MM.1S (cell line): ENCODE measurements at regions not wholly inside any gene's neighbourhood (a gene's known extent, or its start where the extent isn't known, plus 50 kb on each side); places are given as distances from the start of the nearest gene placed in this dataset.

Source experiments
- CTCF ChIP-seq: fragments of 300-600 bp; sonication (generic); IDR thresholded peaks from 2 replicates; pipeline ENCODE4 v1.5.1; 2016; ENCODE audit warnings: antibody characterized with exemption, low read length, mixed read lengths
- EZH2phosphoT487 ChIP-seq: fragments of 300-600 bp; sonication (generic); IDR thresholded peaks from 2 replicates; pipeline ENCODE4 v1.6.1; 2018; ENCODE audit warnings: antibody characterized with exemption, low read length

- TF ChIP-seq CTCF, result no peak
- TF ChIP-seq EZH2phosphoT487, result no peak
These were observed 122.3 kb downstream of the MYCN start for GRCh38 chr2:16062471-16063250.
